ENCODE measurements at regions not wholly inside any gene's neighbourhood (a gene's known extent, or its start where the extent isn't known, plus 50 kb on each side); places are given as distances from the start of the nearest gene placed in this dataset.
A peak's percentile ranks its signal among the peaks of the same experiment; 100 is the strongest.
"Not testable (repeated sequence)": the region's sequence is repeated elsewhere in the genome, so short reads cannot be mapped to it uniquely, and the experiment has no call there.

DNA sequence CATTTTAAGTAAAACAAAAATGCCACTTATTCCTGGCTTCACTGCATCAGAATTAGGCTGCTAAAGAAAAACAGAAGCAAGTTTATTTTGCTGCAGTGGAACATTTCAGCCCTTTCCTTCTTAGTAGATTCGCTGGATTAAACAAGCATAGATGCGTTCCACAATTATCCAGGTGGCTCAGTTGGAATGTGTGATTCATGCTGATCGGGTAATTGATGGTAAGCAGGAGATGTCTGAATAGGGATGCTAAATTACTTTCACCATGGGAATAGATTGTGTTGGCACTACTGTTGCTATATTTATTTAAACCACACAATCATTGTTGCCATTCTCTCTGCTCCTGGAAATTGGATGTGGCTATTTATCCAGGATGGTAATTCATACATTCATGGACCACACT is 440.1 kb upstream of the DDI1 start:
- H3K27me3 ChIP-seq: no peaks in the 10 kb centered on the region
- H3K27ac ChIP-seq: no peak overlapping the region
- no peak overlapping the region for H3K9ac ChIP-seq
- H3K4me3 ChIP-seq: no peak overlapping the region
- no peak for TF ChIP-seq Cebpa-rat (IDR thresholded peaks at IDR 0.05)
- no peaks in the 10 kb centered on the region for H4K20me1 ChIP-seq
- H3K9me3 ChIP-seq (replicated peaks in 1 of 11): peaks cover 0 to 8% (median 0%) of the 10 kb centered on the region in 11 experiments; a peak in 3 of 22 replicates
- H3K36me3 ChIP-seq: no peaks in the 10 kb centered on the region
- H3K4me2 ChIP-seq: no peak overlapping the region
- H3K4me1 ChIP-seq: no peaks in the 10 kb centered on the region

DNA sequence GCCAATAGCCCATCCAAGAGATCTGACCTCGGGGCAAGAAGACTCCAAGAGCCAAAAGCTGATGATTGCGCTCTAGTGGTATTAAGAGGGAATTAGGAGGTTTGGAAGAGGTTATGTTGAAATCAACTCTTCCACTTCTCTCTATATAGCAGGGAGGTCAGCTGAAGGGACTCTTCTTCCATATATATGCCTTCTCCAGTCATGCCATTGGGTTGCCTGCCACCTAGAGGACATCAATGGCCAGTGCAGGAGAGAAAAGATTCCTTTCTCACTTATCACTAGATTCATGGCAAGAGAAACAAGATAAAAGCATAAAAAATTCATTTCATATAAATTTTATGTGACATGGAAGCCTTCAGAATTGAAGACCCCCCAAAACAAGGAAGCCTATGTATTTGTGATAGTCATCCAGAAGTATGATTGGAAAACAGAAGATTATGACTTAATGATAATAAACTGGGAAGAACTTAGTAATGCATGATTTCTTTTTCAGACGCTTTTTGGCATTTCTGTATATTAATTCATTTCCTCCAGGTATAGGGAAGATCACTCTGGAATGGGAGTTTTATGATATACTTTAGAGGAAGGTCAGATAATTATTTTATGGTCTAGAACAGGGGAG is 435.1 kb upstream of the DDI1 start:
- Histone ChIP-seq H3K4me2 (no peak overlapping the region), H3K4me1 (no peaks in the 10 kb centered on the region), H3K9me3 (replicated peaks in 1 of 11) (no peaks in the 10 kb centered on the region), H3K27ac (no peak overlapping the region), H3K9ac (no peak overlapping the region), H3K4me3 (no peak overlapping the region), H3K36me3 (no peaks in the 10 kb centered on the region), H4K20me1 (no peaks in the 10 kb centered on the region), H3K27me3 (no peaks in the 10 kb centered on the region)
- TF ChIP-seq Cebpa-rat (IDR thresholded peaks at IDR 0.05): no peak

DNA sequence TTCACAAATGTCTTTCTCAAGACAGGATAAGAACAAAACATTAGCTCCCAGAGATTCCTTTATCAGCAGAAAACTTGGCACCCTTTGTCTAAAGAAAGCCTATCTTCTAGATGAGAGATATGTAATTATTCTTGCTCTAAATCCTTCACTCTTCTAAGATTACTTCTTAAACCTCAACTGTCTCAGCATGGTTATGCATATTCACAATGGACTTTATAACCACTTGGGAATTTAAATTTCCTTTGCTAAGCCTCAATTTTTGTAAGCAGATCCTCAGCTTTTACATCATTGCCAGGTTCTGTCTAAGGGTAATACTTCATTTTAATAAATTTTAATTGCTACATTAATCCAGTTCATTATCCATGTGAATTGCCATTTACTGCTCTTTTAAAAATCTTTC is 433.6 kb upstream of the DDI1 start:
- no peak overlapping the region for H3K4me2 ChIP-seq
- no peaks in the 10 kb centered on the region for H3K4me1 ChIP-seq
- no peaks in the 10 kb centered on the region for H3K36me3 ChIP-seq
- H3K9ac ChIP-seq: no peak overlapping the region; a peak in 1 of 22 replicates
- no peaks in the 10 kb centered on the region for H3K9me3 ChIP-seq (replicated peaks in 1 of 11)
- no peaks in the 10 kb centered on the region for H3K27me3 ChIP-seq
- no peaks in the 10 kb centered on the region for H4K20me1 ChIP-seq
- H3K4me3 ChIP-seq: no peak overlapping the region
- H3K27ac ChIP-seq: no peak overlapping the region
- TF ChIP-seq Cebpa-rat (IDR thresholded peaks at IDR 0.05): no peak

DNA sequence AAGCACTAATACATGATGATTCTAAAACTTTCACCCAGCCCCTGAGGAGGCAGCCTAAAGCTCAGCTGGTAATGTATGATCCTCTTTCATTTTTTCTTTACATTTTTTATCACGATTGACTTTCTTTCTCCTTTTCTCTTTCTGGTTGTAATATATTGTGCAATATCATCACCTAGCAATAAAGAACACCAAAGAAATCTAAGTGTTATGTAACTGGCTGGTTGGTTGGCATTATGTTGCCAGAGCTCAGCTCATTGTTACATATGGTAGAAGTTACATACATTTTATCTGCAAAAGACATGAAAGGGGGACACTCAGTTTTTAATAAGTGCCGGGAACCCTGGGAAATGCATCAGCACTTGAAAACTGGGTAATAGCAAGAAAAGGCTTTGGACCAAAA is 432.1 kb upstream of the DDI1 start:
- no peaks in the 10 kb centered on the region for H3K9me3 ChIP-seq (replicated peaks in 1 of 11)
- no peaks in the 10 kb centered on the region for H3K27me3 ChIP-seq
- H3K36me3 ChIP-seq: no peaks in the 10 kb centered on the region
- no peak overlapping the region for H3K4me2 ChIP-seq
- no peak overlapping the region for H3K27ac ChIP-seq
- no peaks in the 10 kb centered on the region for H3K4me1 ChIP-seq
- H3K4me3 ChIP-seq: no peak overlapping the region
- peak in 4 of 11 experiments; percentile 39 to 55 (median 51); a peak in 6 of 22 replicates for TF ChIP-seq Cebpa-rat (IDR thresholded peaks at IDR 0.05)
- no peak overlapping the region for H3K9ac ChIP-seq
- H4K20me1 ChIP-seq: no peaks in the 10 kb centered on the region

DNA sequence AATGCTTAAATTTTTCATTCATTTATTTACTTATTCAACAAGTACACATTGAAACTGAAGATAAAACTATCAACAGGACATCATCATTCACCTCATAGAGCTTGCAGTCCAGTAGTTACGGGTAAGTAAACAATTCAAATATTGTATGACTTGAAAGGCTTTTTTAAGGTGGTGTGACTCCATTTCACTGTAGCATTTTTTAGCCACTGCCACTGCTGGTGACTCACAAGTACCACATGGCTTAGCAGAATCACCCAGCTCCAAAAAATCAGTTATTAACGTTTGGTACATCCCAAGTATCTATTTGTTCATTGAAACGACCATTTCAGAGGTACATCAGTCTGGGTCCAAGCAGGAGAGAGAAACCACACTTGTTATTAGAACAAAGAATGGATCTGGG is 427.9 kb upstream of the DDI1 start:
- H3K4me3 ChIP-seq: no peak overlapping the region
- H3K4me2 ChIP-seq: no peak overlapping the region
- H3K4me1 ChIP-seq: no peaks in the 10 kb centered on the region
- H3K36me3 ChIP-seq: no peaks in the 10 kb centered on the region
- no peak overlapping the region for H3K27ac ChIP-seq
- H3K9me3 ChIP-seq (replicated peaks in 1 of 11): 0 out of 22 replicates have a peak, but pooled peaks cover 0 to 6% (median 0%) of the 10 kb centered on the region in 11 experiments
- no peak overlapping the region for H3K9ac ChIP-seq
- no peaks in the 10 kb centered on the region for H3K27me3 ChIP-seq
- no peaks in the 10 kb centered on the region for H4K20me1 ChIP-seq
- no peak for TF ChIP-seq Cebpa-rat (IDR thresholded peaks at IDR 0.05)

DNA sequence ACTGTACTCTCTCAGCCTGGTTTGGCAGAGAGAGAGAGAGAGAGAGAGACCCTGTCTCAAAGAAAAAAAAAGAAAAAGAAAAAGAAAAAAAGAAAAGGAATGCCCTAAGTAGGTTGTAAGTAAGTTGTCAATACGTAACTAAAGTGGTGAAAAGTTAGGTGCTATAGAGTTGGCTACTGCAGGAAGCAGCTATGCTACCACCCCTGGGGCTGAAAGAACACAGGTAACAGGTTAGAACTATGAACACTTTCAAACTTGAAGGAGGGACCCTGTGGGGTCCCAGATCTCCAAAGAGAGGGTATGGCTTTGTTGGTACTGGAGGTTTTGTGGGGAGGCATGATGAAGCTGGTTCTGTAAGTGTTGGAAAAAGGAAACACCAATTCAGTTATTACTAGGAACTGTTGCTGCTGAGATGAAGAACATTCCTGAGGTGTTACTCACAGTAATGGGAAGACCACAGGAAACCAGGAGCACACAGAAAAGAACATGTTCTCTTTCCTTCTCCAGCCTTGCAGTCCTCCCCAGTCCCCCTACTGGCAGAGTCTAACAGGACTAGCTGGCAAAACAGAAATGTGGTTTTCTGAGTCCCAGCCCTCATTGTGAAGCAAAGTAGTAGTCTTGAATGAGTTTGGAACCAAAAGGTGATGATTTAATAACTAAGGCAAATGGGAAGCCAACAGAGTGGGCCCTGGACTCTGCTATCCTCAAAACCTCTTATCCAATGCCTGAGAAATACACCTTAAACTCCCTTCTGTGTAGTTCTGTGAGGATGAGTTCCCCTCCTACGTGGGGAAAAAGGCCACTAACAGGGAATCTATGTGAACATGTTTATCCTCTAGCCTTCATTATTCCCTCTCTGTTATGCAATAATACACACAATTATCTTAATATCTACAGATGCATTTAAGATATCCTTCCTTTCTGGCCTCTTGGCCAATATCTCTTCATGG is 427.0 kb upstream of the DDI1 start:
- Histone ChIP-seq H3K9me3 (replicated peaks in 1 of 11) (0 out of 22 replicates have a peak, but pooled peaks cover 0 to 6% (median 0%) of the 10 kb centered on the region in 11 experiments), H3K9ac (no peak overlapping the region), H3K27ac (no peak overlapping the region), H4K20me1 (no peaks in the 10 kb centered on the region), H3K27me3 (no peaks in the 10 kb centered on the region), H3K36me3 (no peaks in the 10 kb centered on the region), H3K4me2 (no peak overlapping the region), H3K4me3 (no peak overlapping the region), H3K4me1 (no peaks in the 10 kb centered on the region)
- TF ChIP-seq Cebpa-rat (IDR thresholded peaks at IDR 0.05): no peak

DNA sequence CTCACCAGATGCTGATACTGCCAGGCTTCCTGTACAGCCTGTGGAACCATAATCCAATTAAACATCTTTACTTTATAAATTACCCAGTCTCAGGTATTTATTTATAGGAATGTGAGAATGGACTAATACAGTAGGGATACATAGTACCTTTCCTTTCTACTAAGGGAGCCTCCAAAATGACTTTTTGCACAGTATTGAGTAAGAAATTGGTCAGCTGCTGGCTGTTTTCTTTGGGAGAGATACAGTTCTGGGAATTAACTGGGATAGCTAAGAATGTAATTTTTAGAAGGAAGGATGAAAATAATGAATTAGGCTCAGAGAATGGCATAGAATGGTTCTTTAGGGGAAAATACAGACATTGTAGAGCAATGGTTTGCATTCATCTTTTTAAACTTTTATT is 426.0 kb upstream of the DDI1 start:
- H3K27me3 ChIP-seq: no peaks in the 10 kb centered on the region
- no peak overlapping the region for H3K9ac ChIP-seq
- no peaks in the 10 kb centered on the region for H4K20me1 ChIP-seq
- no peak overlapping the region for H3K4me2 ChIP-seq
- H3K4me3 ChIP-seq: no peak overlapping the region
- H3K9me3 ChIP-seq (replicated peaks in 1 of 11): 0 out of 22 replicates have a peak, but pooled peaks cover 0 to 6% (median 0%) of the 10 kb centered on the region in 11 experiments
- no peak for TF ChIP-seq Cebpa-rat (IDR thresholded peaks at IDR 0.05)
- no peaks in the 10 kb centered on the region for H3K36me3 ChIP-seq
- H3K27ac ChIP-seq: no peak overlapping the region
- H3K4me1 ChIP-seq: no peaks in the 10 kb centered on the region

DNA sequence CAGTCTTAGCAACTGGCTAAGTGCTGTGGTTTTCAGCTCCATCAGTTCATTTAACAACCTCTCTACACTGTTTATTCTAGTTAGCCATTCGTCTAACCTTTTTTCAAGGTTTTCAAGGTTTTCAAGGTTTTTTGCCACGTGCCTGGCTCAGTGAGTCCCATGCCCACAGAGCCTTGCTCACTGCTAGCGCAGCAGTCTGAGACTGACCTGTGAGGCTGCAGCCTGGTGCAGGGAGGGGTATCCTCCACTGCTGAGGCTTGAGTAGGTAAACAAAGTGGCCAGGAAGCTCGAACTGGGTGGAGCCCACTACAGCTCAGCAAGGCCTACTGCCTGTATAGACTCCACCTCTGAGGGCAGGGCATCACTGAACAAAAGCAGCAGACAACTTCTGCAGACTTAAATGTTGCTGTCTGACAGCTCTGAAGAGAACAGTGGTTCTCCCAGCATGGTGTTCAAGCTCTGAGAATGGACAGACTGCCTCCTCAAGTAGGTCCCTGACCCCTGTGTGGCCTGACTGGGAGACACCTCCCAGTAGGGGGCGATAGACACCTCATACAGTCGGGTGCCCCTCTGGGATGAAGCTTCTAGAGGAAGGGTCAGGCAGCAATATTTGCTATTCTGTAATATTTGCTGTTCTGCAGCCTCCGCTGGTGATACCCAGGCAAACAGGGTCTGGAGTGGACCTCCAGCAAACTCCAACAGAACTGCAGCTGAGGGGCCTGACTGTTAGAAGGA is 424.7 kb upstream of the DDI1 start:
- not testable (repeated sequence) for H3K4me3 ChIP-seq; H3K27me3 ChIP-seq; H3K9ac ChIP-seq; H3K4me1 ChIP-seq; H3K4me2 ChIP-seq; H3K27ac ChIP-seq; H4K20me1 ChIP-seq; H3K36me3 ChIP-seq; H3K9me3 ChIP-seq (replicated peaks in 1 of 11)

DNA sequence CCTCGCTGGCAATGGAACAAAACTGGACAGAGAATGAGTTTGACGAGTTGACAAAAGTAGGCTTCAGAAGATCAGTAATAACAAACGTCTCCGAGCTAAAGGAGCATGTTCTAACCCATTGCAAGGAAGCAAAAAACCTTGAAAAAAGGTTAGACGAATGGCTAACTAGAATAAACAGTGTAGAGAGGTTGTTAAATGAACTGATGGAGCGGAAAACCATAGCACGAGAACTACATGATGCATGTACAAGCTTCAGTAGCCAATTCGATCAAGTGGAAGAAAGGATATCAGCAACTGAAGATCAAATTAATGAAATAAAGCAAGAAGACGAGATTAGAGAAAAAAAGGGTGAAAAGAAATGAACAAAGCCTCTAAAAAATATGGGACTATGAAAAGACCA is 424.0 kb upstream of the DDI1 start:
- not testable (repeated sequence) for H3K4me2 ChIP-seq

DNA sequence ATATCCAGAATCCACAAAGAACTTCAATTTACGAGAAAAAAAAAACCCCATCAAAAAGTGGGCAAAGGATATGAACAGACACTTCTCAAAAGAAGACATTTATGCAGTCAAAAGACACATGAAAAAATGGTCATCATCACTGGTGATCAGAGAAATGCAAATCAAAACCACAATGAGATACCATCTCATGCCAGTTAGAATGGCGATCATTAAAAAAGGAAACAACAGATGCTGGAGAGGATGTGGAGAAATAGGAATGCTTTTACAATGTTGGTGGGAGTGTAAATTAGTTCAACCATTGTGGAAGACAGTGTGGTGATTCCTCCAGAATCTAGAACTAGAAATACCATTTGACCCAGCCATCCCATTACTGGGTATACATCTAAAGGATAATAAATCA is 419.9 kb upstream of the DDI1 start:
- not testable (repeated sequence) for H3K27ac ChIP-seq; H3K9me3 ChIP-seq (replicated peaks in 1 of 11); H3K36me3 ChIP-seq; H3K4me3 ChIP-seq; H3K9ac ChIP-seq; H3K4me1 ChIP-seq; H3K27me3 ChIP-seq; H4K20me1 ChIP-seq; H3K4me2 ChIP-seq

More for the DNA sequence above, 424.0 kb upstream of the DDI1 start:
- not testable (repeated sequence) for H3K4me3 ChIP-seq; H3K4me1 ChIP-seq; H3K9me3 ChIP-seq (replicated peaks in 1 of 11); H3K27ac ChIP-seq; H3K27me3 ChIP-seq; H4K20me1 ChIP-seq; H3K9ac ChIP-seq; H3K36me3 ChIP-seq
